DND-41 (cell line): ENCODE measurements at regions not wholly inside any gene's neighbourhood (a gene's known extent, or its start where the extent isn't known, plus 50 kb on each side); places are given as distances from the start of the nearest gene placed in this dataset.

Experiments
- ATAC-seq: fragments of 200-7000 bp; cut with Tn5 transposase; 3 replicates; pipeline ENCODE4 v1.9.1; 2021; ENCODE audit warnings: low read depth; ENCODE audit not compliant: insufficient read depth
- DNase-seq: peaks from one replicate; pipeline ENCODE4 v3.0.0-alpha.2; 2020
- H2AFZ ChIP-seq: 2 replicates; pipeline ENCODE4 v1.6.0; 2012; ENCODE audit warnings: low read depth, low read length
- H3K27ac ChIP-seq: 2 replicates; pipeline ENCODE4 v1.5.1; 2012; ENCODE audit warnings: low read length, inconsistent platforms
- H3K27me3 ChIP-seq: fragments of 200-600 bp; sonication (generic); 2 replicates; pipeline ENCODE4 v1.6.0; 2012; ENCODE audit warnings: low read length, mild to moderate bottlenecking, inconsistent platforms; ENCODE audit not compliant: insufficient read depth, poor library complexity
- H3K36me3 ChIP-seq: 2 replicates; pipeline ENCODE4 v1.5.1; 2012; ENCODE audit warnings: low read length, inconsistent platforms; ENCODE audit not compliant: insufficient read depth
- H3K4me1 ChIP-seq: 2 replicates; pipeline ENCODE4 v1.5.1; 2012; ENCODE audit warnings: mild to moderate bottlenecking, low read length; ENCODE audit not compliant: insufficient read depth
- H3K4me2 ChIP-seq: 2 replicates; pipeline ENCODE4 v1.6.0; 2012; ENCODE audit warnings: mild to moderate bottlenecking, moderate library complexity, low read length, inconsistent platforms; ENCODE audit not compliant: insufficient read depth
- H3K4me3 ChIP-seq, 2 experiments: fragments of 200-600 bp in 1 of 2; shearing (Covaris generic) in 1 of 2; 2 replicates each; pipeline ENCODE4 v1.5.1; 2012 to 2016; ENCODE audit warnings: inconsistent platforms in 2 of 2, low read length in 2 of 2, mild to moderate bottlenecking in 2 of 2, low read depth in 1 of 2, moderate library complexity in 1 of 2
- H3K79me2 ChIP-seq: 2 replicates; pipeline ENCODE4 v1.6.0; 2012; ENCODE audit warnings: low read length, inconsistent platforms; ENCODE audit not compliant: insufficient read depth
- H3K9ac ChIP-seq: 2 replicates; pipeline ENCODE4 v1.6.0; 2012; ENCODE audit warnings: low read depth, mild to moderate bottlenecking, inconsistent platforms, low read length, moderate library complexity
- H3K9me3 ChIP-seq: 2 replicates; pipeline ENCODE4 v1.5.1; 2012; ENCODE audit warnings: low read length, moderate library complexity, mild to moderate bottlenecking, inconsistent platforms; ENCODE audit not compliant: insufficient read depth, severe bottlenecking
- H4K20me1 ChIP-seq: 2 replicates; pipeline ENCODE4 v1.6.0; 2012; ENCODE audit warnings: low read length; ENCODE audit not compliant: insufficient read depth
- EZH2 ChIP-seq: IDR thresholded peaks from 3 replicates; pipeline ENCODE4 v1.6.1; 2012; ENCODE audit warnings: borderline replicate concordance, low read depth, mild to moderate bottlenecking, moderate library complexity, low read length, inconsistent platforms; ENCODE audit not compliant: severe bottlenecking
- TF ChIP-seq, protein P1 (sequence below): IDR thresholded peaks from 2 replicates; pipeline ENCODE4 v1.5.1; 2012; ENCODE audit warnings: borderline replicate concordance, low read length, moderate library complexity, mild to moderate bottlenecking; ENCODE audit not compliant: poor library complexity, severe bottlenecking; ENCODE audit errors: extremely low read depth

- no peak for ATAC-seq
- H3K9ac ChIP-seq: no peak overlapping the region
These were observed 211.1 kb upstream of the ADAMTS9 start for GRCh38 chr3:64898941-64899340.

DNA sequence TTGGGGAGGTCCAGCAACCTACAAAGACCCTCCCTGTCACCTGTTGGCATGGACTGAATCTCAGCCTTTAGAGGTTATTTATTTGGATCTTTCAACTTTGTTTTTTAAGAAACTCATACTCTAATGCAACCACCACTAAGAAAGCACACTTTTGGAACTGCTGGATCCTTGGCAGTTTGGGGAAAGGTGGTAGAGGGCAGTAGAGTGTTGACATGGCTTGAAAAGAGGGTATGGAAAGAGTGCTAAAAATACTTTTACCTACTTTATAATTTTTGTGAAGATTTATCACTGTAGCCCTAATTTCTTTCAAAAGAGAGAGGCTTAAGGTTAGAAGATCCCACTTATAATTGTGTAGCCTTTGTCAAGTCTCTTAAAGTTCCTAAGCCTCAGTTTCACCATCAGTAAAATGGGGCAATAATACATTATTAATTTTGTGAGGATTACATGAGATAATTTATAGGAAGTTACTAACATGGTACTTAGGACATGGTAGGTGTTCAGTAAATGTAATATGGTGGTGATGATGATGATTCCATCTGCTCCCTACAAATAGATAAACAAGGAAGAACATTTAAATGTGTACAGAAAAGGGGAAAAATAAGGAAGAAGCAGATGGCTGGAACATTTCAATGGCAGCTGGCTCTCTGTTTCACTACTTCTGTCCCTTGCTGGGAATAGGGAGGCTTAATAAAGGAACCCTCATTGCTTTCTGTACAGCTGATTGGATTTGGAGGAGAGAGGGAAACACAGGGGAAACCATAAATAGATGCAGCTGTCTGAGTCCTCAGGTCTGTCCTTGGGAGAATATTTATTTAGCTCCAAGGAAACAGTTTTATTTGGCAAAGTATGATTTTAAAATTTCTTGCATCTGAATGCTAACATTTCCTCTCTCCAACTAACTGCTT is 208.4 kb upstream of the ADAMTS9 start:
- Histone ChIP-seq H3K4me2 (no peak overlapping the region), H3K4me1 (no peaks in the 10 kb centered on the region), H3K79me2 (no peaks in the 10 kb centered on the region), H3K36me3 (no peaks in the 10 kb centered on the region), H3K27me3 (no peaks in the 10 kb centered on the region), H2AFZ (no peak overlapping the region), H3K9ac (no peak overlapping the region), H3K27ac (no peak overlapping the region), H3K9me3 (no peaks in the 10 kb centered on the region), H3K4me3 (no peak overlapping the region), H4K20me1 (no peaks in the 10 kb centered on the region)
- ATAC-seq (no peak), DNase-seq (no peak)
- no peak for TF ChIP-seq EZH2
- TF ChIP-seq, protein P1, sequence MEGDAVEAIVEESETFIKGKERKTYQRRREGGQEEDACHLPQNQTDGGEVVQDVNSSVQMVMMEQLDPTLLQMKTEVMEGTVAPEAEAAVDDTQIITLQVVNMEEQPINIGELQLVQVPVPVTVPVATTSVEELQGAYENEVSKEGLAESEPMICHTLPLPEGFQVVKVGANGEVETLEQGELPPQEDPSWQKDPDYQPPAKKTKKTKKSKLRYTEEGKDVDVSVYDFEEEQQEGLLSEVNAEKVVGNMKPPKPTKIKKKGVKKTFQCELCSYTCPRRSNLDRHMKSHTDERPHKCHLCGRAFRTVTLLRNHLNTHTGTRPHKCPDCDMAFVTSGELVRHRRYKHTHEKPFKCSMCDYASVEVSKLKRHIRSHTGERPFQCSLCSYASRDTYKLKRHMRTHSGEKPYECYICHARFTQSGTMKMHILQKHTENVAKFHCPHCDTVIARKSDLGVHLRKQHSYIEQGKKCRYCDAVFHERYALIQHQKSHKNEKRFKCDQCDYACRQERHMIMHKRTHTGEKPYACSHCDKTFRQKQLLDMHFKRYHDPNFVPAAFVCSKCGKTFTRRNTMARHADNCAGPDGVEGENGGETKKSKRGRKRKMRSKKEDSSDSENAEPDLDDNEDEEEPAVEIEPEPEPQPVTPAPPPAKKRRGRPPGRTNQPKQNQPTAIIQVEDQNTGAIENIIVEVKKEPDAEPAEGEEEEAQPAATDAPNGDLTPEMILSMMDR: no peak

More at GRCh38 chr3:64898941-64899340, 211.1 kb upstream of the ADAMTS9 start:
- no peak for DNase-seq
- H3K4me1 ChIP-seq: no peaks in the 10 kb centered on the region
- H3K79me2 ChIP-seq: no peaks in the 10 kb centered on the region
- H4K20me1 ChIP-seq: no peaks in the 10 kb centered on the region
- H3K4me2 ChIP-seq: no peak overlapping the region
- H2AFZ ChIP-seq: no peak overlapping the region
- H3K36me3 ChIP-seq: no peaks in the 10 kb centered on the region
- no peaks in the 10 kb centered on the region for H3K27me3 ChIP-seq
- TF ChIP-seq, protein P1: no peak
- TF ChIP-seq EZH2: no peak
- H3K4me3 ChIP-seq: no peak overlapping the region
- no peak overlapping the region for H3K27ac ChIP-seq
- H3K9me3 ChIP-seq: no peaks in the 10 kb centered on the region

- no peak overlapping the region for H2AFZ ChIP-seq
- H3K36me3 ChIP-seq: no peaks in the 10 kb centered on the region
- no peak overlapping the region for H3K4me3 ChIP-seq
- H4K20me1 ChIP-seq: no peaks in the 10 kb centered on the region
- H3K27ac ChIP-seq: no peak overlapping the region
- no peak overlapping the region for H3K4me2 ChIP-seq
- no peaks in the 10 kb centered on the region for H3K27me3 ChIP-seq
- no peaks in the 10 kb centered on the region for H3K79me2 ChIP-seq
- no peaks in the 10 kb centered on the region for H3K9me3 ChIP-seq
- no peak overlapping the region for H3K9ac ChIP-seq
- TF ChIP-seq, protein P1: no peak
- no peak for TF ChIP-seq EZH2
- H3K4me1 ChIP-seq: no peaks in the 10 kb centered on the region
- ATAC-seq (no peak), DNase-seq (no peak)
These were observed 207.5 kb upstream of the ADAMTS9 start for GRCh38 chr3:64895106-64895990.
